Gastrocnemius medialis (tissue), 4 donors: ENCODE measurements at regions not wholly inside any gene's neighbourhood (a gene's known extent, or its start where the extent isn't known, plus 50 kb on each side); places are given as distances from the start of the nearest gene placed in this dataset.
"Not testable (repeated sequence)": the region's sequence is repeated elsewhere in the genome, so short reads cannot be mapped to it uniquely, and the experiment has no call there.

Experiments
- POLR2A ChIP-seq, 2 donors: fragments of 450-650 bp; IDR thresholded peaks; one replicate each; pipeline ENCODE4 v1.6.1; 2017; ENCODE audit warnings: antibody characterized with exemption in 2 of 2, mild to moderate bottlenecking in 2 of 2, moderate library complexity in 2 of 2
- TF ChIP-seq, protein P1 (sequence below), 5 experiments: fragments of 450-650 bp in 3 of 5; fragments of 200-600 bp in 2 of 5; sonication (generic) in 2 of 5; IDR thresholded peaks in 4 of 5; conservative IDR thresholded peaks in 1 of 5; 1 replicate in 4 of 5; 2 replicates in 1 of 5; pipeline ENCODE4 v1.5.1; 2016 to 2019; ENCODE audit warnings: antibody characterized with exemption in 5 of 5, mild to moderate bottlenecking in 3 of 5, moderate library complexity in 3 of 5

DNA sequence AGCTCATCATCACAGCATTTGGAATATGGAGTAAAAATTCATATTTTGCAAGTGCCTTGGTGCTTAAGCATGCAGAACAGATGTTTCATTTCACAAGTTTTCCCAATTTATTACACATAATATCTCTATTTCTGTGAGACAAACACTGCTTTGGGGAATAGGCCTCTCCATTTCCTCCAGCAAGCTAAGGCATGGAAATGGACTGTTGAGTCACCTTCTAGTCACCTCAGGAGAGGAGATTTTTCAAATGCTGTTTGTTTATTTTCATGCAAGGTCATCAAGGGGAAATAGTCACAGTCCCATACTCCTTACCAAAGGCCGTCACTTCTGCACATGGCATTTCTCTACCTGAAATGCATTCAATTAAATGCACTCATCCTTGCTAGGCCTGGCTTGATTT is 57.4 kb upstream of the NUTM2D start:
- TF ChIP-seq, protein P1, sequence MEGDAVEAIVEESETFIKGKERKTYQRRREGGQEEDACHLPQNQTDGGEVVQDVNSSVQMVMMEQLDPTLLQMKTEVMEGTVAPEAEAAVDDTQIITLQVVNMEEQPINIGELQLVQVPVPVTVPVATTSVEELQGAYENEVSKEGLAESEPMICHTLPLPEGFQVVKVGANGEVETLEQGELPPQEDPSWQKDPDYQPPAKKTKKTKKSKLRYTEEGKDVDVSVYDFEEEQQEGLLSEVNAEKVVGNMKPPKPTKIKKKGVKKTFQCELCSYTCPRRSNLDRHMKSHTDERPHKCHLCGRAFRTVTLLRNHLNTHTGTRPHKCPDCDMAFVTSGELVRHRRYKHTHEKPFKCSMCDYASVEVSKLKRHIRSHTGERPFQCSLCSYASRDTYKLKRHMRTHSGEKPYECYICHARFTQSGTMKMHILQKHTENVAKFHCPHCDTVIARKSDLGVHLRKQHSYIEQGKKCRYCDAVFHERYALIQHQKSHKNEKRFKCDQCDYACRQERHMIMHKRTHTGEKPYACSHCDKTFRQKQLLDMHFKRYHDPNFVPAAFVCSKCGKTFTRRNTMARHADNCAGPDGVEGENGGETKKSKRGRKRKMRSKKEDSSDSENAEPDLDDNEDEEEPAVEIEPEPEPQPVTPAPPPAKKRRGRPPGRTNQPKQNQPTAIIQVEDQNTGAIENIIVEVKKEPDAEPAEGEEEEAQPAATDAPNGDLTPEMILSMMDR (IDR thresholded peaks at IDR 0.05 in 4 of 5, conservative IDR thresholded peaks at IDR 0.05 in 1 of 5) = not testable (repeated sequence)
- TF ChIP-seq POLR2A (IDR thresholded peaks at IDR 0.05) = not testable (repeated sequence)
